ENCODE measurements at regions not wholly inside any gene's neighbourhood (a gene's known extent, or its start where the extent isn't known, plus 50 kb on each side); places are given as distances from the start of the nearest gene placed in this dataset.

DNA sequence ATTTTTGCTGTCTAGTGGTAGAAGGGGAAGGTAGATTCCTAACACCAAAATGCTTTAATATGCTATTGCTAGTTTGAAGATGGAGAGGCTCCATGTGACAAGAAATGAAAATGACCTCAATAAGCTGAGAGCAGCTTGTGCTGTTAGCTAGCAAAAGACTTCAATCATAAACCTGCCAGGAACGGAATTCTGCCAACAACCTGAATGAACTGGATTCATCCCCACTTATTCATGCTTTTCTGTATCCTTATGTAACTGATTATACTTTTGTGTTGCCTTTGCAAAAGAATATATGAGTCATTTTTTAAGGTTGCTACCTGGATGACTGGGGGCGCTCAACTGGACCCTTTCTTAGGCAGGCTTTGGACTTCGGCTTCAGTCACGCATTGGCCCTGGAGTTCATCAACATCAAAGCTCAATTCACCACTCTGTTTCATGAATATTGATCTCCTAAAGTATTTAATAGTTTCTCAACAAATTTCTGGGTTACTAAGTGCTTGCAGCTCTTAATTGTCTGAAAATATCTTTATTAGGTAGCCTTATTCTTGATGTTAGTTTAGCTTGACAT lies 97.5 kb upstream of the KCNJ3 start:
- no peak for DNase-seq
- Histone ChIP-seq H3K36me3 (ENCODE audit: low read depth, missing control alignments) (no peaks in the 10 kb centered on the region), H3K4me3 (no peak overlapping the region), H3K4me1 (no peaks in the 10 kb centered on the region), H3K9me3 (no peaks in the 10 kb centered on the region), H3K27ac (no peak overlapping the region), H3K27me3 (no peaks in the 10 kb centered on the region)
- WGBS, 2 donors: 72 to 73% methylated on average over 4 of the region's 4 CpGs
- intact Hi-C loops (cut with DNase I; ENCODE audit: low total_unique reads): no loop called here
- TF ChIP-seq POLR2A (IDR thresholded peaks at IDR 0.05): no peak
- TF ChIP-seq, protein P1, sequence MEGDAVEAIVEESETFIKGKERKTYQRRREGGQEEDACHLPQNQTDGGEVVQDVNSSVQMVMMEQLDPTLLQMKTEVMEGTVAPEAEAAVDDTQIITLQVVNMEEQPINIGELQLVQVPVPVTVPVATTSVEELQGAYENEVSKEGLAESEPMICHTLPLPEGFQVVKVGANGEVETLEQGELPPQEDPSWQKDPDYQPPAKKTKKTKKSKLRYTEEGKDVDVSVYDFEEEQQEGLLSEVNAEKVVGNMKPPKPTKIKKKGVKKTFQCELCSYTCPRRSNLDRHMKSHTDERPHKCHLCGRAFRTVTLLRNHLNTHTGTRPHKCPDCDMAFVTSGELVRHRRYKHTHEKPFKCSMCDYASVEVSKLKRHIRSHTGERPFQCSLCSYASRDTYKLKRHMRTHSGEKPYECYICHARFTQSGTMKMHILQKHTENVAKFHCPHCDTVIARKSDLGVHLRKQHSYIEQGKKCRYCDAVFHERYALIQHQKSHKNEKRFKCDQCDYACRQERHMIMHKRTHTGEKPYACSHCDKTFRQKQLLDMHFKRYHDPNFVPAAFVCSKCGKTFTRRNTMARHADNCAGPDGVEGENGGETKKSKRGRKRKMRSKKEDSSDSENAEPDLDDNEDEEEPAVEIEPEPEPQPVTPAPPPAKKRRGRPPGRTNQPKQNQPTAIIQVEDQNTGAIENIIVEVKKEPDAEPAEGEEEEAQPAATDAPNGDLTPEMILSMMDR (IDR thresholded peaks at IDR 0.05): no peak

DNA sequence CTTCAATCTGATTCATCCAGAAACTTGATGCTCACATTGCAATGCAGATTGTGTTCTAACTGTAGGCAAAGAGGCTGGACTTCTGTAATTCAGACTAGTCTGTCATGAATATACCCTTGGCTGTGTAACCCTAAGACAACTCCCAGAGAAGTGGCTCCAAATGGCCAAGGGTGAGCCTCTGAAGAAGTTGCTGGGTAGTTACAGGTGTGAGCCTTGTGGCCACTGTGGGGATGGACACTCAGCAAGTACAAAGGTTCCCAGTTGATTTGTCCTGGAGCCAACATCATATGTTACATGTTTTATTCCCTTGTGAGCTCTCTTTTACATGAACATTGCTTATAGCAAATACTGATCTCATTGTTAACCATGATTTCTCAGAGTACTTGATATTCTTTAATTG lies 94.8 kb upstream of the KCNJ3 start:
- TF ChIP-seq POLR2A (IDR thresholded peaks at IDR 0.05): no peak
- TF ChIP-seq, protein P1 (IDR thresholded peaks at IDR 0.05): no peak
- Histone ChIP-seq H3K27me3 (no peaks in the 10 kb centered on the region), H3K27ac (no peak overlapping the region), H3K36me3 (ENCODE audit: low read depth, missing control alignments) (no peaks in the 10 kb centered on the region), H3K4me1 (no peaks in the 10 kb centered on the region), H3K4me3 (no peak overlapping the region), H3K9me3 (no peaks in the 10 kb centered on the region)
- DNase-seq: no peak
- intact Hi-C loops (cut with DNase I; ENCODE audit: low total_unique reads): no loop called here

DNA sequence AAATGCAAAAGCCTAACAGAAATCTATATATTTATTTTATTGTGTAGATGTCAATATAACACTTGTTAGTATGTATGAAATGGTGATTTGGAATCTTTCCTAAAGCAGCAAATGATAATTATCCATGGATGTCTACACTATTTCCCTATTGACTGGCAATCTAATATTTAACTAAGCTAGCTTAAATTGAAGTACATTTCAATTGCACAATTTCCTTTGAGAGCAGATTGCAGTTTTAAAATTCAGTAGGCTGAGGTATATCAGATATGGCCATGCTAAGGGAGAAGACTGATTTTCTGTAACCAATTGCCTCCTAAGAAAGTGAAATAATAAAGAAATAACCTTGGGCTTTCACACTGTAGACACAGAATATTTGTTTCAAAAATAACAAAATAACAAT lies 90.1 kb upstream of the KCNJ3 start:
- Histone ChIP-seq H3K27me3 (no peaks in the 10 kb centered on the region), H3K36me3 (ENCODE audit: low read depth, missing control alignments) (no peaks in the 10 kb centered on the region), H3K9me3 (no peaks in the 10 kb centered on the region), H3K27ac (no peak overlapping the region), H3K4me1 (no peaks in the 10 kb centered on the region), H3K4me3 (no peak overlapping the region)
- intact Hi-C loops (cut with DNase I; ENCODE audit: low total_unique reads): no loop called here
- DNase-seq: no peak
- TF ChIP-seq, protein P1 (IDR thresholded peaks at IDR 0.05): no peak
- no peak for TF ChIP-seq POLR2A (IDR thresholded peaks at IDR 0.05)

DNA sequence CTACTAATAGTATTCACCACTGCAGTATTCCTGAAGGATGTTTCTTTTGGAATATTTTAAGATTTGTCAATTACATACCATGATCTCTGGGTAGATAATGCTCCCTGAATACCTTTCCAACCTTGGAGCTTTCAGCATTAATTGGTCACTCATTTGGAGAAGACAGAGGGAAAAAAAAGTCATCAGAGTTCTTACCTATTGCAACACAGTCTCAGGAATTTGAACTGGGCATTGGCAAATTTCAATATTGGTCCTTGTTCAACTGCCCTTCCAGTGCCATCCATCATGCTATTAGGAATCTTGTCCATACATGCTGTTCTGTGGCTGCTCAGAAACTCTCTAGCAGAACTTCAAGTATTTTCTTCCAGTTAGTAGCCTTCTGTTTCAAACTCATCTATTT lies 83.6 kb upstream of the KCNJ3 start:
- TF ChIP-seq, protein P1 (IDR thresholded peaks at IDR 0.05): no peak
- TF ChIP-seq POLR2A (IDR thresholded peaks at IDR 0.05): no peak

DNA sequence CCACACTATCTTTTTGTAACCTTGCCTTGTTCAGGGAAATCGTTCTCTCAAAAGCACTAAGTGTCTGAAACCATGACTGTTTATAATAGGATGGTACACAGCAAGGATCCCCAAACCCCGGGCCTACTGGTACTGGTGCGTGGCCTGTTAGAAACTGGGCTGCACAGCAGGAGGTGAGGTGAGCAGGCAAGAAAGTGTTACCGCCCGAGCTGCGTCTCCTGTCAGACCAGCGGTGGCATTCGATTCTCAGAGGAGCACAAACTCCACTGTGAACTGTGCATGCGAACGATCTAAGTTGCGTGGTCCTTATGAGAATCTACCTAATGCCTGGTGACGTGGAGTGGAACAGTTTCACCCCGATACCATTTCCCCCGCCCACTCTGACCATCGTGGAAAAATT lies 81.8 kb upstream of the KCNJ3 start:
- no peaks in the 10 kb centered on the region for H3K36me3 ChIP-seq (ENCODE audit: low read depth, missing control alignments)
- no peaks in the 10 kb centered on the region for H3K4me1 ChIP-seq
- 62 to 78% methylated on average over 15 of the region's 15 CpGs for WGBS, 2 donors
- H3K9me3 ChIP-seq: no peaks in the 10 kb centered on the region
- no peak overlapping the region for H3K27ac ChIP-seq
- intact Hi-C loops (cut with DNase I; ENCODE audit: low total_unique reads): no loop called here
- TF ChIP-seq, protein P1 (IDR thresholded peaks at IDR 0.05): no peak
- TF ChIP-seq POLR2A (IDR thresholded peaks at IDR 0.05): no peak
- H3K4me3 ChIP-seq: no peak overlapping the region
- no peak for DNase-seq
- H3K27me3 ChIP-seq: no peaks in the 10 kb centered on the region

More for the DNA sequence above, 83.6 kb upstream of the KCNJ3 start:
- Histone ChIP-seq H3K27me3 (no peaks in the 10 kb centered on the region), H3K9me3 (no peaks in the 10 kb centered on the region), H3K4me3 (no peak overlapping the region), H3K36me3 (ENCODE audit: low read depth, missing control alignments) (no peaks in the 10 kb centered on the region), H3K4me1 (no peaks in the 10 kb centered on the region), H3K27ac (no peak overlapping the region)
- no peak for DNase-seq
- intact Hi-C loops (cut with DNase I; ENCODE audit: low total_unique reads): no loop called here
